IMR-90 (cell line): ENCODE measurements at regions not wholly inside any gene's neighbourhood (a gene's known extent, or its start where the extent isn't known, plus 50 kb on each side); places are given as distances from the start of the nearest gene placed in this dataset.

Experiments
- ATAC-seq: fragments of 200-7000 bp; cut with Tn5 transposase; 2 replicates; pipeline ENCODE4 v1.9.1; 2020; ENCODE audit warnings: low read depth, mild to moderate bottlenecking, moderate library complexity
- BruUV-seq: library from RNA; stranded (reverse); fragments of 400-500 nt; replicated peaks from 2 replicates; lab custom pipeline; 2021; lab: Mats Ljungman, UMichigan
- CTCF ChIA-PET: fragments of 300-600 bp; formaldehyde crosslinking; extraction: SDS; loops from one replicate; lab custom pipeline; 2021; ENCODE audit warnings: antibody characterized with exemption; lab: Yijun Ruan, JAX
- POLR2A ChIA-PET: fragments of 300-600 bp; sonication (Branson Sonifier 250); formaldehyde crosslinking; loops from one replicate; lab custom pipeline; 2022; ENCODE audit warnings: antibody characterized with exemption; ENCODE audit not compliant: unreplicated experiment; lab: Charles Lee
- DNase-seq: peaks from one replicate; pipeline ENCODE4 v3.0.0; 2013
- H2AFZ ChIP-seq: replicated peaks from 2 replicates; pipeline ENCODE3; 2013; ENCODE audit warnings: low read length, mild to moderate bottlenecking; ENCODE audit not compliant: poor library complexity
- H2AK5ac ChIP-seq: 2 replicates; pipeline ENCODE4 v1.6.1; 2013; ENCODE audit warnings: low read depth, low read length, inconsistent platforms
- H2AK9ac ChIP-seq: replicated peaks from 2 replicates; pipeline ENCODE3; 2013; ENCODE audit warnings: mild to moderate bottlenecking, low read depth, low read length, moderate library complexity; ENCODE audit not compliant: poor library complexity
- H2BK120ac ChIP-seq: 2 replicates; pipeline ENCODE4 v1.6.1; 2013; ENCODE audit warnings: low read depth, low read length, inconsistent platforms
- H2BK15ac ChIP-seq: 3 replicates; pipeline ENCODE4 v1.6.1; 2013; ENCODE audit warnings: low read depth, low read length, inconsistent platforms
- H2BK20ac ChIP-seq: 2 replicates; pipeline ENCODE4 v1.6.1; 2013; ENCODE audit warnings: low read depth, mild to moderate bottlenecking, inconsistent platforms, low read length, moderate library complexity
- H2BK5ac ChIP-seq: 2 replicates; pipeline ENCODE4 v1.6.1; 2013; ENCODE audit warnings: mild to moderate bottlenecking, low read depth, low read length, inconsistent platforms; ENCODE audit not compliant: poor library complexity, severe bottlenecking
- H3K14ac ChIP-seq: replicated peaks from 2 replicates; pipeline ENCODE4 v1.6.1; 2013; ENCODE audit warnings: low read depth, low read length, inconsistent platforms
- H3K18ac ChIP-seq: 2 replicates; pipeline ENCODE4 v1.6.1; 2013; ENCODE audit warnings: low read depth, low read length, control low read depth
- H3K23ac ChIP-seq: 2 replicates; pipeline ENCODE4 v1.6.1; 2013; ENCODE audit warnings: low read depth, low read length, inconsistent platforms
- H3K27ac ChIP-seq: 2 replicates; pipeline ENCODE4 v1.5.1; 2013; ENCODE audit warnings: mild to moderate bottlenecking, control low read depth, low read length; ENCODE audit not compliant: insufficient read depth
- H3K27me3 ChIP-seq: 2 replicates; pipeline ENCODE4 v1.6.1; 2013; ENCODE audit warnings: low read length; ENCODE audit not compliant: control insufficient read depth, insufficient read depth
- H3K36me3 ChIP-seq: 2 replicates; pipeline ENCODE4 v1.6.1; 2013; ENCODE audit warnings: low read length, mixed read lengths; ENCODE audit not compliant: control insufficient read depth, insufficient read depth
- H3K4ac ChIP-seq: 2 replicates; pipeline ENCODE4 v1.6.1; 2013; ENCODE audit warnings: low read depth, low read length, inconsistent platforms
- H3K4me1 ChIP-seq: 2 replicates; pipeline ENCODE4 v1.6.1; 2013; ENCODE audit warnings: low read length, mixed read lengths; ENCODE audit not compliant: control insufficient read depth, insufficient read depth
- H3K4me2 ChIP-seq: 2 replicates; pipeline ENCODE4 v1.6.1; 2013; ENCODE audit warnings: low read depth, mild to moderate bottlenecking, control low read depth, low read length, moderate library complexity
- H3K4me3 ChIP-seq: 2 replicates; pipeline ENCODE4 v1.5.1; 2013; ENCODE audit warnings: low read depth, mild to moderate bottlenecking, control low read depth, low read length, moderate library complexity; ENCODE audit not compliant: insufficient read depth
- H3K56ac ChIP-seq: 2 replicates; pipeline ENCODE4 v1.6.1; 2013; ENCODE audit warnings: low read length, inconsistent platforms; ENCODE audit not compliant: insufficient read depth; ENCODE audit errors: extremely low read depth
- H3K79me1 ChIP-seq, 2 experiments: 2 replicates each; pipeline ENCODE4 v1.6.1; 2013; ENCODE audit warnings: low read length in 2 of 2, inconsistent platforms in 1 of 2, low read depth in 1 of 2
- H3K9ac ChIP-seq: 2 replicates; pipeline ENCODE4 v1.6.1; 2013; ENCODE audit warnings: low read depth, low read length, control low read depth
- H3K9me1 ChIP-seq: 2 replicates; pipeline ENCODE4 v1.6.1; 2013; ENCODE audit warnings: low read length, inconsistent platforms; ENCODE audit not compliant: insufficient read depth
- H3K9me3 ChIP-seq: 2 replicates; pipeline ENCODE4 v1.6.1; 2013; ENCODE audit warnings: low read length; ENCODE audit not compliant: control insufficient read depth, insufficient read depth
- H4K20me1 ChIP-seq: 2 replicates; pipeline ENCODE4 v1.6.1; 2013; ENCODE audit warnings: low read length, inconsistent platforms; ENCODE audit not compliant: insufficient read depth
- H4K5ac ChIP-seq: 2 replicates; pipeline ENCODE4 v1.6.1; 2013; ENCODE audit warnings: mild to moderate bottlenecking, low read depth, low read length, control low read depth
- H4K8ac ChIP-seq, 2 experiments: 2 replicates each; pipeline ENCODE4 v1.6.1; 2013; ENCODE audit warnings: low read depth in 2 of 2, low read length in 2 of 2, control low read depth in 1 of 2, inconsistent platforms in 1 of 2
- H4K91ac ChIP-seq: 2 replicates; pipeline ENCODE4 v1.6.1; 2013; ENCODE audit warnings: low read depth, low read length, inconsistent platforms; ENCODE audit not compliant: insufficient read depth
- BHLHE40 ChIP-seq: fragments of 150-350 bp; IDR thresholded peaks from 2 replicates; pipeline ENCODE4 v1.6.1; 2016; ENCODE audit warnings: mild to moderate bottlenecking, low read depth, low read length
- CHD1 ChIP-seq: IDR thresholded peaks from 2 replicates; pipeline ENCODE4 v1.6.1; 2012; ENCODE audit warnings: low read depth, low read length, improper control_type of control experiment
- FOS ChIP-seq: fragments of 150-350 bp; IDR thresholded peaks from 2 replicates; pipeline ENCODE4 v1.6.1; 2016; ENCODE audit warnings: low read depth, low read length
- RAD21 ChIP-seq: IDR thresholded peaks from 2 replicates; pipeline ENCODE4 v1.6.1; 2012; ENCODE audit warnings: low read length, improper control_type of control experiment
- RCOR1 ChIP-seq: IDR thresholded peaks from 2 replicates; pipeline ENCODE4 v1.6.1; 2012; ENCODE audit warnings: mild to moderate bottlenecking, low read length, improper control_type of control experiment; ENCODE audit not compliant: insufficient replicate concordance
- RFX5 ChIP-seq: IDR thresholded peaks from 2 replicates; pipeline ENCODE4 v1.8.0; 2012; ENCODE audit warnings: low read depth, mild to moderate bottlenecking, low read length, moderate library complexity
- SMC3 ChIP-seq: fragments of 150-350 bp; IDR thresholded peaks from 2 replicates; pipeline ENCODE4 v1.6.1; 2016; ENCODE audit warnings: low read depth, mild to moderate bottlenecking, antibody characterized with exemption, low read length, moderate library complexity
- WGBS, 2 experiments: methylation state at CpG; one replicate each; pipeline versions ENCODE4 v1.1.5 to v1.1.7; 2013; ENCODE audit warnings: missing lambda C conversion rate in 2 of 2; ENCODE audit not compliant: insufficient read length in 1 of 2; ENCODE audit errors: extremely low coverage in 2 of 2; 5-methylcytosine and 5-hydroxymethylcytosine counted together
- dilution Hi-C: fragments of 300-500 bp; cut with HindIII; formaldehyde crosslinking; loops from one replicate; pipeline ENCODE4 v1.14.3; 2018; ENCODE audit warnings: low sequenced_read_pairs; ENCODE audit not compliant: unreplicated experiment
- in situ Hi-C: fragments of 300-500 bp; cut with MboI; formaldehyde crosslinking; loops from 3 replicates; pipeline ENCODE4 v1.14.3; 2019; ENCODE audit warnings: low sequenced_read_pairs, inconsistent platforms, mixed read lengths
- intact Hi-C: fragments of 100-400 bp; cut with micrococcal nuclease; formaldehyde crosslinking; loops from 2 replicates; pipeline ENCODE4 v1.10.0; 2022
- TF ChIP-seq, protein P1 (sequence below): fragments of 150-350 bp; IDR thresholded peaks from 2 replicates; pipeline ENCODE4 v1.6.1; 2017; ENCODE audit warnings: mild to moderate bottlenecking, antibody characterized with exemption, low read length, low read depth
- TF ChIP-seq, protein P2 (sequence below): fragments of 150-350 bp; IDR thresholded peaks from 2 replicates; pipeline ENCODE4 v1.6.1; 2016; ENCODE audit warnings: low read depth, mild to moderate bottlenecking, low read length, moderate library complexity, borderline replicate concordance
- TF ChIP-seq, protein P3 (sequence below): conservative IDR thresholded peaks from 2 replicates; pipeline ENCODE4 v1.5.1; 2012; ENCODE audit warnings: mild to moderate bottlenecking, low read depth, low read length, improper control_type of control experiment

DNA sequence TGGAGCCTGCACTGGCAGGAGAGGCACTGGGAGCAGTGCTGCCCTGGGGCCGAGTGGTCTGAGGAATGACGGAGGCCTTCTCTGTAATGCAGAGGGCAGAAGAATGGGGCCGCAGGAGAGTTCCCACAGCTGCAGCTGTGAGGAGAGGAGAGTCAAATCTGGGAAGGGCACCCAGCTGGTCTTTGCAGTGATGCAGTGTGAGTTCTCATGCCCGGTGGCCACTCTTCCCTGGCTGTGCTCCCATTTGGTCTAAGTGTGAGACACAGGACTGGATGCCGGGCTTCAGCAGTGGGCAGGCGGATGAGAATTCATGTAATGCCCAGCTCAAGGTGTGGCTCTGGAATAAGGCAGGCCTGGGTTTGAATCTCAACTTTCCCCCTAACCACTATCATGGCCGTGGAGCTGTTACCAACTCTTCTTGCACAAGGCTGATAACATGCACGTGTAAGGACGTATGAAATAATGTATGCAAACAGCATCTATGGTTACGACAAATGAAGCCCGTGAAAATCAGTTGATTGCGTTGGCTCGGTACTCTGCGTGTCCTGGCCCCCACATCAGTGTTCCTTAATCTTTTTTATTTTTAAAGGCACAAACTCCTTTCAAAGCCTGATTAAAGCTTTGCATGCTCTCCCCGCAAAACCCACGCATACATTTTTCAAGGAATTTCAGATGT lies 71.6 kb downstream of the ACKR3 start:
- Histone ChIP-seq H3K4ac (no peak overlapping the region), H3K9me3 (peaks cover 12% of the 10 kb centered on the region; the same call in 1 of the 2 replicates), H4K8ac (no peak overlapping the region; a peak in 1 of 4 replicates), H3K56ac (no peak overlapping the region), H4K5ac (no peak overlapping the region; the same call in 1 of the 2 replicates), H3K18ac (peak overlapping the region; percentile 63; the same call in 1 of the 2 replicates), H3K79me1 (no peaks in the 10 kb centered on the region), H2AFZ (no peak overlapping the region), H4K91ac (peak overlapping the region; percentile 20), H3K36me3 (no peaks in the 10 kb centered on the region), H3K9me1 (no peaks in the 10 kb centered on the region), H2BK15ac (0 out of 3 replicates have a peak overlapping the region, but pooled peaks have one; percentile 60), H2AK5ac (peak overlapping the region; percentile 20; the same call in 1 of the 2 replicates), H3K4me1 (peaks cover 9% of the 10 kb centered on the region), H2BK120ac (peak overlapping the region; percentile 89), H2BK20ac (peak overlapping the region; percentile 94; the same call in 1 of the 2 replicates), H3K4me2 (no peak overlapping the region), H3K27me3 (no peaks in the 10 kb centered on the region), H3K9ac (no peak overlapping the region), H2BK5ac (no peak overlapping the region), H3K4me3 (no peak overlapping the region), H3K27ac (no peak overlapping the region), H3K14ac (no peak overlapping the region), H4K20me1 (no peaks in the 10 kb centered on the region), H2AK9ac (no peak overlapping the region), H3K23ac (no peak overlapping the region)
- no peak for ATAC-seq
- TF ChIP-seq BHLHE40 = no peak
- TF ChIP-seq, protein P1, sequence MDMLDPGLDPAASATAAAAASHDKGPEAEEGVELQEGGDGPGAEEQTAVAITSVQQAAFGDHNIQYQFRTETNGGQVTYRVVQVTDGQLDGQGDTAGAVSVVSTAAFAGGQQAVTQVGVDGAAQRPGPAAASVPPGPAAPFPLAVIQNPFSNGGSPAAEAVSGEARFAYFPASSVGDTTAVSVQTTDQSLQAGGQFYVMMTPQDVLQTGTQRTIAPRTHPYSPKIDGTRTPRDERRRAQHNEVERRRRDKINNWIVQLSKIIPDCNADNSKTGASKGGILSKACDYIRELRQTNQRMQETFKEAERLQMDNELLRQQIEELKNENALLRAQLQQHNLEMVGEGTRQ = no peak
- TF ChIP-seq, protein P2, sequence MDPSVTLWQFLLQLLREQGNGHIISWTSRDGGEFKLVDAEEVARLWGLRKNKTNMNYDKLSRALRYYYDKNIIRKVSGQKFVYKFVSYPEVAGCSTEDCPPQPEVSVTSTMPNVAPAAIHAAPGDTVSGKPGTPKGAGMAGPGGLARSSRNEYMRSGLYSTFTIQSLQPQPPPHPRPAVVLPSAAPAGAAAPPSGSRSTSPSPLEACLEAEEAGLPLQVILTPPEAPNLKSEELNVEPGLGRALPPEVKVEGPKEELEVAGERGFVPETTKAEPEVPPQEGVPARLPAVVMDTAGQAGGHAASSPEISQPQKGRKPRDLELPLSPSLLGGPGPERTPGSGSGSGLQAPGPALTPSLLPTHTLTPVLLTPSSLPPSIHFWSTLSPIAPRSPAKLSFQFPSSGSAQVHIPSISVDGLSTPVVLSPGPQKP = no peak
- TF ChIP-seq FOS = no peak
- no peak for TF ChIP-seq CHD1
- TF ChIP-seq RFX5 = no peak
- TF ChIP-seq SMC3 = no peak
- TF ChIP-seq, protein P3, sequence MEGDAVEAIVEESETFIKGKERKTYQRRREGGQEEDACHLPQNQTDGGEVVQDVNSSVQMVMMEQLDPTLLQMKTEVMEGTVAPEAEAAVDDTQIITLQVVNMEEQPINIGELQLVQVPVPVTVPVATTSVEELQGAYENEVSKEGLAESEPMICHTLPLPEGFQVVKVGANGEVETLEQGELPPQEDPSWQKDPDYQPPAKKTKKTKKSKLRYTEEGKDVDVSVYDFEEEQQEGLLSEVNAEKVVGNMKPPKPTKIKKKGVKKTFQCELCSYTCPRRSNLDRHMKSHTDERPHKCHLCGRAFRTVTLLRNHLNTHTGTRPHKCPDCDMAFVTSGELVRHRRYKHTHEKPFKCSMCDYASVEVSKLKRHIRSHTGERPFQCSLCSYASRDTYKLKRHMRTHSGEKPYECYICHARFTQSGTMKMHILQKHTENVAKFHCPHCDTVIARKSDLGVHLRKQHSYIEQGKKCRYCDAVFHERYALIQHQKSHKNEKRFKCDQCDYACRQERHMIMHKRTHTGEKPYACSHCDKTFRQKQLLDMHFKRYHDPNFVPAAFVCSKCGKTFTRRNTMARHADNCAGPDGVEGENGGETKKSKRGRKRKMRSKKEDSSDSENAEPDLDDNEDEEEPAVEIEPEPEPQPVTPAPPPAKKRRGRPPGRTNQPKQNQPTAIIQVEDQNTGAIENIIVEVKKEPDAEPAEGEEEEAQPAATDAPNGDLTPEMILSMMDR = no peak
- no peak for TF ChIP-seq RAD21
- no peak for TF ChIP-seq RCOR1
- ChIA-PET POLR2A (no interaction called here), CTCF (no interaction called here)
- intact Hi-C loops = no loop called here
- no peak for DNase-seq
- no TSS peak for BruUV-seq
- in situ Hi-C loops = no loop called here
- WGBS, 2 experiments = 83% methylated on average over 2 of the region's 16 CpGs; no CpG with 5 or more reads in 1 of the 2 experiments
- dilution Hi-C loops = no loop called here
